GM21786 (cell line): ENCODE measurements at regions not wholly inside any gene's neighbourhood (a gene's known extent, or its start where the extent isn't known, plus 50 kb on each side); places are given as distances from the start of the nearest gene placed in this dataset.

ENCODE experiments used
- ATAC-seq: cut with Tn5 transposase; IDR thresholded peaks from one replicate; pipeline ENCODE4 v1.9.1; 2021; ENCODE audit not compliant: unreplicated experiment

DNA sequence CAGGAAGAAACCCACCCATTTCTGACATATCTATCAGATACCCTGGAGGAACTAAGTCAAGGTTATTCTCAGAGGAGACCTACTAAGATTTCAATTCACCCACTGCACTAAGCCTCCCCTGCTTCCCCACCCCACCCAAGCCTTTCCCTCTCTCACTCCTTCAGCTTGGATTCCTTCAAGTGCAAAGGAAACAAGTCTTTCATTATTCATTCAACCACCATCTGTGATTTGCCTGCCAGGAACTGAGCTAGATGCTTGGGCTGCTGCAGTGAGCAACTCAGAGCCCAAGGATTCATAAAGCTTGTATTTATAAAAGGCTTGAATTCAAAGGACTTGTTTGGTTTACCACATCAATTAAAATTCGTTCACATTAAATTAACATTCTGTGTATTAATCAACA is 161.3 kb downstream of the GXYLT1 start:
- no peak for ATAC-seq

DNA sequence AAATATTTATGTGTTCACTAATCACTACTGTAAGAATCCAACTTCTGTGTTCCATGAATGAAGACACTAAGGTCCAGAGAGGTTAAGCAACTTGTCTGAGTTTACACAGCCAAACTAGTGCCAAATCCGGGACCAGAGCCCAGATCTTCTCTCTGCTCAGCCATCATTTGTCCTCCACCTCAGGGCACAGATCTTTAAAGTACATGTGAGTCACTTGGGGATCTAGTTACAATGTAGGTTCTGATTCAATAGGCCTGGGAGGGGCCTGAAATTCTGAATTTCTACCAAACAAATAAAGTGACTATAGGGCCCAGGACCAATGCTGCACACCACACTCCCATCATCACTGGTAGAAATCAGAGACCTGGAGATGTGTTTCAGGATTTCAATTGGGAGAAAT is 162.9 kb downstream of the GXYLT1 start:
- no peak for ATAC-seq

DNA sequence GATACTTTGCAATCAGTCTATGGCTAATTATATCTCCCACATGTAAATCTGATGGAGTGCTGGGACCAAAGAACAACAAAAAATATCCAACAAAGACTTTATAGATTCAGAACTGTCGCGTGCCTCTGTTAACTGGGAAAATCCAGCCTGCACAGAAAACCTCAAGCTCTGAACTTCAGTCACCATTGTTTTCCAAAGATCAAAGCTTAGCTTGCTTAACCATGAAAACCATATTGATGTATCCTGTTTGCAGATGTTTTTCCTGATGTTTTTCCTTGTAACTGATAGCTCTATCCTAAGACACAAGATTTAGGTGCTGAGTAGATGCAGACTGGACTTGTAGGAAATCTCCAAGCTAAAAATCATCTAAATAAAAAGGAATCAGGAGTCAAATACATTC is 163.7 kb downstream of the GXYLT1 start:
- no peak for ATAC-seq

DNA sequence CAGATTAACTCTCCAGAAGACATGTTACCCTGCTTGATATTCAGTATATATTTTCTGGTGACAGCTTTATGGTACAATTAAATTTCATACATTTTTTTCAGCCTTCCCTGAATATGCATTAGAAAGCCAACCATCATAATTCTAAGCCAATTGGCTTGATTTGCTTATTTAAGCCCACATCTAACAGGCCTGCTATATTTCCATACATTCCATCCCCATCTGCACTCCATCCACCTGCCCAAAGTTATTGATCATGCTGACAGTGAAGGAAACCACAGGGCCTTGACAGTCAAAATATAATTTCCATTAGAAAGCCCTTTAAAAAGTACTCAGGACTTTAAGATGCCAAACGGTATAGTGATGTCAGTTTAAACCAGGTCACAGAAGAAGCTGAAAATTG is 164.3 kb downstream of the GXYLT1 start:
- ATAC-seq: no peak

DNA sequence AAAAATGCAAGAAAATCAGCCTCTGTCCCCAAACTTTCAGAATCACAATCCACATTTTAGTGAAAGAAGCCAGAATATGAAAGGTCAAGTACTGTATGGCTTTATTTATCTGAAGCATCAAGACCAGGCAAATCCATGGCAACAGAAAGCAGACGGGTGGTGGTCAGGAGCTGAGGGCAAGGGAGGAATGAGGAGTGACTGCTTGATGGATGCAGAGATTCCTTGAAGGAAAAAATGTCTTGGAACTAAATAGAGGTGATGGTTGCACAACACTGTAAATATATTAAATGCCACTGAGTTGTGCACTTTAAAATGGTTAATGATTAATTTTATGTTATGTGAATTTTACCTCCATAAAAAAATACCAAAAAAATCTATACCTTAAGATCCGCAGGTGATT is 165.1 kb downstream of the GXYLT1 start:
- no peak for ATAC-seq

- no peak for ATAC-seq
Observed at GRCh38 chr12:41972598-41972997, 172.1 kb downstream of the GXYLT1 start.

- ATAC-seq: no peak
Observed at GRCh38 chr12:41972196-41972595, 172.5 kb downstream of the GXYLT1 start.

DNA sequence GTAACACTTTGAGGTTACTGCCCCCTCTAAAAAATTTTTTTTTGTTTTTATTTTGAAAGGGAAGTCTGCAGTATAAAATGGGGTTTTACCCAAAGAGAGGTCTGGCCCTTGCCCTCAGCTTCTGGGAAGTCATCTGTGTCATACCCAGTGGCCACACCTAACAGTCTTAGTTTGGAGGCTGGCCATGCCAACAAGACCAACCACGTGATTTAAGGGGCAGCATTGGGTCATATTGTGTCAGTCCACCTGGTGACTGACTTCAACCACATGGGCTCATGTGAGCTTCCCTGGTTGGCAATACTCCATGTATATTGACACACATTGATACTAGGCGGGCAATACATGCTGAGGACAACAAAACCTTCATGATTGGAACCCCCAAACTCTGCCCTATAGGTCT is 173.9 kb downstream of the GXYLT1 start:
- ATAC-seq: no peak

GRCh38 chr12:41968599-41968998 is 176.1 kb downstream of the GXYLT1 start:
- ATAC-seq: no peak

GRCh38 chr12:41967668-41968500 is 176.8 kb downstream of the GXYLT1 start:
- no peak for ATAC-seq

DNA sequence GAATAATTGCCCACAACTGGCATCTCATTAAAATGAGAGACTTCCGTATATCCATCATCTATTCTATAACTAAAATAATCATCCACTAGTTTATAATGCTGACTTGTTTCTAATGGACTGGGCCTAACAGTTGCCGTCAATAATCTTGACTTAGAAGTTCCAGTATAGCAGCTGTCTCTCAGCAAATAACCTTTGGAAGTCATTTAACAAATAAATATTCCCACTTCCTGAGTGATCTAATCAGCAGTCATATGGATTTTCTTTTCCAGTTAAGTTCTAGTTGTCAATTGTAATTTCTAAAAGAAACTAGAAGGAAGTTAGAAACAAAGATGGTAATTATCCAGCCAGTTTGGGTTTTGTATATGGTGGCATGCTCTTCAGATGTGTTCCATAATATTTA is 177.8 kb downstream of the GXYLT1 start:
- no peak for ATAC-seq

DNA sequence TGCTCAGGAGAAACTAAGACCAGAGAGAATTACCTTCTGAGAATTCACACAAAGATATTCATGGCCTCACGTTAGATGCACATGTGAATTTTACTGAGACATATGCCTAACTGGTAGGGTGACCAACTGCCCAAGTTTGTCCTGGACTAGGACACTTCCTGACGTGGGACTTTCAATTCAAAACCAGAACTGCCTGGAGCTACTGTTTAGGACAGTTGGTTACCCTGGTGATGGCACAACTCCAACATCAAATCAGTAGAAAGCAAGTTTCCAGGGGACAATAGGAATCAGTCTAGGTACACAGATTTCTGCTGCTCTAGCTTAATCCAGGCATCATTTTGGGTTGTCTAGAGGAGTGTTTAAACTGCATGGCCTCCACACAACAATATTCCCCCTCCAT is 178.7 kb downstream of the GXYLT1 start:
- no peak for ATAC-seq

DNA sequence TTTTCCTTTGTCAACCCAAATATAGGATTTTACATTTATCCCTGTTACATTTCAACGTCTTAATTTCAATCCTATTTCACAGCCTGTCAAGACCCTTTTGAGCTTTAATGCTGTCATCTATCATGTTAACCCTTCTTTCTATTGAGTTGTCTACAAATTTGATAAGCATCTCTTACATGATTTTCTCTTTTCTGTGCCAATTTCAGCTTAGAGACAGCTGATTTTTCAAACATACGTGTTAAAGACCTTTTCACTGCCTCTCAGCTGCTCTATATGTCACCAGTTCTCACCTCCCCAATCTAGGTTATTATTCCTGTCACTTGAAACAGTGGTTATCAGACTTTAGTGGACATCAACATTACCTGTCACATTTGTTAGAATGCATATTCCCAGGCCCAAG is 181.3 kb downstream of the GXYLT1 start:
- ATAC-seq: no peak

- no peak for ATAC-seq
Observed at GRCh38 chr12:41962171-41962572, 182.5 kb downstream of the GXYLT1 start.

DNA sequence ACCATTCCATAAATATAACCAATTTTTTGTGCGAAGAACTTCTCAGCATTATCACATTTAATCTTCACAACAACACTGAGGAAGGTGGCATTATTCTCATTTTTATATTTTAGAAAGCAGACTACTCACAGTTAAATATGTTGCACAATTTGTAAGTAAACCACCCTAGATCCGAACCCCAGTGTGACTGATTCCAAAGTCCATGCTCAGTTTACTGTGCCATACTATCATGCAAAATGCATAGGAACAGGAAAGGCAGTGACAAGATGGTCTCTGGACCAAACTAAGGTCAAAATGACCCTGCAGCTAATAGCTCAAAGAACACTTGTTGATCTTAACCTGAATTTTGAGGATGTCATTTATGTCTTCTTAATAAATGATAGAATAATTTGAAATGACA is 185.4 kb downstream of the GXYLT1 start:
- no peak for ATAC-seq

DNA sequence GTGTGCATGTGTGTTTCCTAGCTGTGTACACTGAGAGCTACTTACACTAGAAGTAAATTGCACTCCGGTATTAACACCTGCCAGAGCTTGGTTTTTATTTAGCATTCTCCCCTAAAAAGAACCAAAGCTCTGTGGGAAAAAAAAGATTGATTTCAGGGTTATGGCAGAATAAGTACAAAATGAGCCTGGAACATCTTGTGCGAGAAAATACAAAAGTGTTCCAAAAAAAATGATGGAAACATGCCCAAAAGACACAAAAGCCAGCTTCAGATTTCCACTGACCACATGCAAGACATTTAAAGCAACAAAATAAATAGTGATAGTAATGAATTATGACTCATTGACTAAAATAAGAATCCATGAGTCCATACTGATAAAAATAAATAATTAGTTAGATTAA is 188.3 kb downstream of the GXYLT1 start:
- ATAC-seq: no peak

GRCh38 chr12:41950455-41950854 is 194.2 kb downstream of the GXYLT1 start:
- ATAC-seq: no peak

DNA sequence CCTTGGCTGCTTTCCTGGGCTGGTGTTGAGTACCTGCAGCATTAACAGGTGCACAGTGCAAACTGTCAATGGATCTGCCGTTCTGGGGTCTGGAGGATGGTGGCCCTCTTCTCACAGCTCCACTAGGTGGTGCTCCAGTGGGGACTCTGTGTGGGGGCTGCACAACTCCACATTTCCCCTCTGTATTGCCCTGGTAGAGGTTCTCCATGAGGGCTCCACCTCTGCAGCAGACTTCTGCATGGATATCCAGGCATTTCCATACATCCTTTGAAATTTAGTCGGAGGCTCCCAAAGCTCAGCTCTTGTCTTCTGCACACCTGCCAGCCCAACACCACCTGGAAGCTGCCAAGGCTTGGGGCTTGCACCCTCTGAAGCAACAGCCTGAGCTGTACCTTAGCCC is 198.6 kb downstream of the GXYLT1 start:
- ATAC-seq: no peak

DNA sequence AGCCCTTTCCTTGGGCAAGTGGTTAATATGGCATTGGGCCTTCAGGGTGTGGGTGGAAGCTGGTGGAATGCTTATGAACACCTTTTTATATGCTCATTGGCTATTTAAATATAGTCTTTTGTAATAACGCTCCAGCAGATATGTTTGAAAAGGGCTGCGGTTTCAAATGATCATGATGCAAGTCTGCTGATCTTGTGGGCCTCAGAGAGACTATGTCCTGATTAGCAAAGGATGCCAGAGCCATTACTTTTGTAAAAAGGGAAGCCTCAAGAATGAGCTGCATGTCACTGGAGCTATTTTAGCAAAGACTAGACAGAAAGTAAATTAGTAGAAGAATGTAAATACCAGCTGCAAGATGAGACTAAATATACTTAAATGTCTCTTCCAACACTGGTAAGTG is 200.5 kb downstream of the GXYLT1 start:
- no peak for ATAC-seq

DNA sequence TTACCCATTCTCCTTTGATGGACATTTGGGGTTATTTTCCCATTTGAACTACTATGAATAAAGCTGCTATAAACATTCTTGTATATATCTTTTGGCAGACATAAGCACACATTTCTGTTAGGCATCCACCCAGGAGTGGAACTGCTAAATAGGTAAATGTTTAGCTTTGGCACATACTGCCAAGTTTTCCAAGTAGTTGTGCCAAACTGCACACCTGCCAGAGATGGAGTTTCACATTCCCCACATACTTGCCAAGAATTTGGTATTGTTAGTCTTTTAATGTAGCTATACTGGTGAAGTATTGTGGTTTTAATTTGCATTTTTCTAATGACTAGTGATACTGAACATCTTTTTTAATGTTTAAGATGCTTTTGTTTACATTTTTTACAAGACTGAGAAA is 201.0 kb downstream of the GXYLT1 start:
- ATAC-seq: no peak

DNA sequence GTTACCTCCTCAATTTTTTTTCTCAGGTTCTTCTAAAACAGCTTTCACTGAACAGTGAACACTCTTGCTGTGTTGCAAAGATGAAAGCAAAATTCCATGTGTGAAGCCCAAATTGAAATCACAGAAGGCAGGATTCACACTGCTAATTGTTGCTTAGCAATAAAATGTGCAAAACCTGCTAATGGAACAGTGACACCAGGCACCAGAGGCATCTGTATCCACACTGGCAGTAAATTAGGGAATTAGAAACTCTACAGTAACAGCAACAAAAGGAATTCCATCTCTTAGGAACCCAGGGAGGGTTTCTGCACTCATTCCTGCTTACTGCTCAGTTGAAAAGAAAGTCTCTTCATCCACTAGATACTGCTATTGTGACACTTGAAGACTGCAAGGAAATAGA is 202.3 kb downstream of the GXYLT1 start:
- no peak for ATAC-seq

GRCh38 chr12:41941079-41941478 is 203.6 kb downstream of the GXYLT1 start:
- no peak for ATAC-seq

DNA sequence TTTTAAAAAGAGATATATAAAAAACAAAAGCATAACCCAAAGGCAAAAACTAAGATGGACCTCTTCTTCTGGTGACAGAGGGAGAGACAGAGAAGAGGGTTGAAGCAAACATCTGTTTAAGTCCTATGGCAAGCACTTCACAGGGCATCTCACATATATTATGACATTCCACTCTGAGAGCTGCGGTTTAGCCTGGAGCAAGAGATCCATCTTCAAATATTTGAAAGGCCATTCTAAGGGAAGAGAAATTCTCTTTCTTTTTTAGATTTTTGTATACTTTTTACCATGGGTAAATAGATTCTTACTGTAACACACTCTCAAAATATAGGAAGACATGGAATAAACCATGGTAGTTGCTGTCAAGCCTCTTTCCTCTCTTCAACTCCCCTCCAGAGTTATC is 204.1 kb downstream of the GXYLT1 start:
- ATAC-seq: no peak
